HuH-7 (cell line): ENCODE measurements at regions not wholly inside any gene's neighbourhood (a gene's known extent, or its start where the extent isn't known, plus 50 kb on each side); places are given as distances from the start of the nearest gene placed in this dataset.

ENCODE experiments used
- DNase-seq: peaks from one replicate; pipeline ENCODE4 v3.0.0; 2011; ENCODE audit warnings: low spot score

GRCh38 chr9:551986-552929, 289.2 kb upstream of the DMRT1 start:
- DNase-seq: no peak

- no peak for DNase-seq
Observed at GRCh38 chr9:555493-555892, 286.0 kb upstream of the DMRT1 start.

- no peak for DNase-seq
Observed at GRCh38 chr9:556199-556598, 285.3 kb upstream of the DMRT1 start.

GRCh38 chr9:556675-557074, 284.8 kb upstream of the DMRT1 start:
- DNase-seq: no peak

GRCh38 chr9:557601-558201, 283.8 kb upstream of the DMRT1 start:
- no peak for DNase-seq

GRCh38 chr9:561427-561826, 280.1 kb upstream of the DMRT1 start:
- no peak for DNase-seq

- DNase-seq: no peak
Observed at GRCh38 chr9:563200-563599, 278.3 kb upstream of the DMRT1 start.

GRCh38 chr9:565528-565927, 276.0 kb upstream of the DMRT1 start:
- no peak for DNase-seq

GRCh38 chr9:567128-567746, 274.3 kb upstream of the DMRT1 start:
- no peak for DNase-seq

- no peak for DNase-seq
Observed at GRCh38 chr9:567747-568305, 273.7 kb upstream of the DMRT1 start.

- DNase-seq: no peak
Observed at GRCh38 chr9:569296-569695, 272.2 kb upstream of the DMRT1 start.

GRCh38 chr9:570187-570586, 271.3 kb upstream of the DMRT1 start:
- no peak for DNase-seq

GRCh38 chr9:571066-571465, 270.4 kb upstream of the DMRT1 start:
- no peak for DNase-seq

- no peak for DNase-seq
Observed at GRCh38 chr9:571741-572140, 269.8 kb upstream of the DMRT1 start.

GRCh38 chr9:573691-574410, 267.6 kb upstream of the DMRT1 start:
- peak; percentile 34 for DNase-seq

- DNase-seq: no peak
Observed at GRCh38 chr9:575139-575538, 266.4 kb upstream of the DMRT1 start.

- DNase-seq: no peak
Observed at GRCh38 chr9:580652-581342, 260.7 kb upstream of the DMRT1 start.

- DNase-seq: peak; percentile 34
Observed at GRCh38 chr9:581673-582497, 259.6 kb upstream of the DMRT1 start.

GRCh38 chr9:582775-583174, 258.7 kb upstream of the DMRT1 start:
- no peak for DNase-seq

- DNase-seq: no peak
Observed at GRCh38 chr9:587527-587926, 254.0 kb upstream of the DMRT1 start.

GRCh38 chr9:588981-589380, 252.5 kb upstream of the DMRT1 start:
- DNase-seq: no peak
